ENCODE measurements at regions not wholly inside any gene's neighbourhood (a gene's known extent, or its start where the extent isn't known, plus 50 kb on each side); places are given as distances from the start of the nearest gene placed in this dataset.
"Not testable (repeated sequence)": the region's sequence is repeated elsewhere in the genome, so short reads cannot be mapped to it uniquely, and the experiment has no call there.

DNA sequence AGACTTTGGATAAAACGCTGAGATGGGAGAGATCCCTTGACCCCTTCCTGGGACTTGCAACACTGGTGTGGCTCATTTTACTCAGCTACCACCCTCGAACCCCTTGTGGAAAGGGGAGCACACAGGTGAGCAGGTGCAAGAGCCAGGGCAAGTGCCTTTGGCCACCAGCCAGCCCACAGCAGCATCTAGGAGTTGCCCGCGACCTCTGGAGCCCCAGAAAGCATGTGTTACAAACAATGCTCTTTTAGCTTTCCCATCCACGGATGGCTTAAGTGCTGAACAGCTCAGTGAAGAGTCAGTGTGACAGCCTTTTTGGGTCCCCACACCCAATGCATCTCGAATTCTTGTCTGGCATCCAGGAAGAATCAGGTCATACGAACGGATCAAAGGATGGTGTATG, 197.8 kb downstream of the MEMO1 start:
- no peak for DNase-seq

DNA sequence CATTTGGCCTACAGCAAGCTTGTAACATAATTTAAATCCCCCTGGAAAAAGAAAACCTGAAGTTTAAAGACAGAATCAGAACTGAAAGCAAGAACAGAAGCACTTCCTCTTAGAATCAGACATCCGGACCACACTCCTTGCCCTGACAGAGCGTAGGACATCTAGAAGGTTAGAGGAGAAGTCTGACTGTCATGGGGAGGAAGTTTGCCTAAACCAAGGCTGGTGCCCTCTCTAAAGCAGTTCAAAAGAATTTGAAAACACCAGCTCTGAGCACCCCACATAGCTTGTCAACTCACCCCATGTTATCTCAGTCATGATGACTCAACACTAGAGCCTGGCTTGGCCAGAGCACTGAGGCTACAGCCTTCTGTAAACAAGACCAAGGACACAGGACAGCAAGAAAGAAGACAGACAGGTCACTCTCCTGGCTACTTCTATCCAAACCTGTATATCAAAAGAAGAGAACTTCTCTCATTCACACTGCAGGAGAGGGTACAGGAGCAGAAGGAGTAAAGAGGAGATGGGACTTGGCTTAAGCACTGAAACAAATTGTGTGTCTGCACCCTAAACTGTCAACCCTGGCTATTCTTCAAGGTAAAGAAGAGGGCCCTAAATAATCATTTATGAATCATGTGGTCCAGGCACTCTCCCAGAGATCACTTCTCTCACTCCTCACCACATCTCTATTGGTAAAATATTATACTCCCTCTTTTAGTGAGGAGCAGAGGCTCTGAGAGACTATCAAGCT, 198.6 kb downstream of the MEMO1 start:
- no peak for DNase-seq

DNA sequence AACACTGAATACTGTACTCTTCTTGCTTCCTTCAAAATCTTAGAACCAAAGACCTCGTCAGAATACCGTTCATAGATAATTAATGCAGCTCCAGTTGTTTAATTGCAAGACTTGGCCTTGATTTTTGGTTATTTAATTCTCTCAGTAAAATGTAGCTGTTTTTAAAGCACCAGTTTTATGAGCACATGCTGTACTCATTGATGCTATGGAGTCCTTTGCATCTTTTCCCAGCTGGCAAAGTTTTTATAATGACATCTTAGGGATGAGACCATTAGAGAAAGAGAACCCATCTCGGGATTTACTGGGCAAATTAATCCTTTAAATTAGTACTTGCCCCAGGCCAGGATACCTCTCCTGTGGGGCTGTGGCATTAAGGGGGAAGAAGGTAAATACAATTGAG, 199.3 kb downstream of the MEMO1 start:
- no peak for DNase-seq

DNA sequence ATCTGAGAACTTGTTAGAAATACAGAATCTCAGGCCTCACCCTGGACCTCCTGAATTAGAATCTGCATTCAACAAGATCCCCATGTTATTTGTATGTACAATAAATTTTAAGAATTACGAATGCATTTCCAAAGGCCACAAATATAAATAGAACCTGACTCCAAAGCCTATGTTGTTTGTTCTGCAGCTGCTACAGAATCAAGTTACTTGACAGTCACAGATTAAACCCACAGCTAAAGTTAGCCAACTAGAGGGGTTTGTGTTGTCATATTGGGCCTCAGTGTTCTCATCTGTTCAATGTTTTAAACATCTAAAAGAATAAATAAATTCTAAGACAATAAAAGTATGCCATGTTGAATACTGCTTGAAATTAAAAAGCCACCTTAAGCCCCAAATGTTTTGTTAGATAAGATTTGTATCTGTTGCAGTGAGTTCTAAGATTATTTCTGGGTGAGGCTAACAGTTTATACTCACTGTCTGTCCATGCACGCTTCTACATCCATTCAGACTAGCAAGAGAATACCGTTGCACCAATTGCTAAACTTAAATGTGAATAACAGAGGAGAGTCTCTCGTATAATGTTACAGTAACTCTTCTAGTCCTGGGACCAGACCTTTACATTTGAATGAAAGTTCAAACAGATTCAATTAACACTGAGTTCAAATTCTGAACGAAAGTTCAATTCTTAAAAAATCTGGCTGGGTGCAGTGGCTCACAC, 200.4 kb downstream of the MEMO1 start:
- no peak for DNase-seq

DNA sequence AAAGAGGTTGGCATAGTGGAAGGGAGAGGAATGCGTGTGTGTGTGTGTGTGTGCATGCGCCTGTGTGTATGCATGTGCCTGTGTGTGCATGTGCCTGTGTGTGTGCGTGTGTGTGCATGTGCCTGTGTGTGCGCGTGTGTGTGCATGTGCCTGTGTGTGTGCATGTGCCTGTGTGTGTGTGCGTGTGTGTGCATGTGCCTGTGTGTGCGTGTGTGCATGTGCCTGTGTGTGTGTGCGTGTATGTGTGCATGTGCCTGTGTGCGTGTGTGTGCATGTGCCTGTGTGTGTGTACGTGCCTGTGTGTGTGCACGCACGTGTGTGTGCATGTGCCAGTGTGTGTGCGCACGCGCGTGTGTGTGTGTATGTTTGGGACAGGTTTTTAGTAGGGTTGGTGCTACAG, 205.1 kb downstream of the MEMO1 start:
- no peak for DNase-seq

DNA sequence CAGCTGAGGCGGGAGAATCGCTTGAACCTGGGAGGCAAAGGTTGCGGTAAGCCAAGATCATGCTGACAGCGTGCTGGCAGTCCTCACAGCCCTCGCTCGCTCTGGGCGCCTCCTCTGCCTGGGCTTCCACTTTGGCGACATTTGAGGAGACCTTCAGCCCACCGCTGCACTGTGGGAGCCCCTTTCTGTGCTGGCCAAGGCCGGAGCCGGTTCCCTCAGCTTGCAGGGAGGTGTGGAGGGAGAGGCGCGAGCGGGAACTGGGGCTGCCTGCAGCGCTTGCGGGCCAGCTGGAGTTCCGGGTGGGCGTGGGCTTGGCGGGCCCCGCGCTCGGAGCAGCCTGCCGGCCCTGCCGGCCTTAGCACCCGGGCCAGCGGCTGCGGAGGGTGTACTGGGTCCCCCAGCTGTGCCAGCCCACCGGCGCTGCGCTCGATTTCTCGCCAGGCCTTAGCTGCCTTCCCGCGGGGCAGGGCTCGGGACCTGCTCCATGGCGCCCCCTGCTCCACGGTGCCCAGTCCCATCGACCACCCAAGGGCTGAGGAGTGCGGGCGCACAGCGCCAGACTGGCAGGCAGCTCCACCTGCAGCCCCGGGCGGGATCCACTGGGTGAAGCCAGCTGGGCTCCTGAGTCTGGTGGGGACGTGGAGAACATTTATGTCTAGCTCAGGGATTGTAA, 207.2 kb downstream of the MEMO1 start:
- DNase-seq = not testable (repeated sequence)

DNA sequence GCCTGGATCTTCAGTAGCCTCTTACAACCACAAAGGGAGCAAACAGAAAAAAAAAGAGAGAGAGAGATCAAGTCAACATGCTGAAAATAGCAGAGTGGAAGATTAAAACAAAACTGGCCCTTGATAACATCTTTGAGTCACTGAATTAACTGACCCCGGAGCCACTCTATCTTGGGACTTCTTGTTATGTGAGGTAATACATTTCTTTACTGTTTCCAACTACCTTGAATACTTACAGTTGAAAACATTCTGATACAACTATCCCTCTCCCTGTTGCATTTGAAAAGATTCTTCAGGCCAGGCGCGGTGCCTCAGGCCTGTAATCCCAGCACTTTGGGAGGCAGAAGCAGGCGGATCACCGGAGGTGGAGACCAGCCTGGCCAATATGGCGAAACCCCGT, 208.1 kb downstream of the MEMO1 start:
- no peak for DNase-seq

DNA sequence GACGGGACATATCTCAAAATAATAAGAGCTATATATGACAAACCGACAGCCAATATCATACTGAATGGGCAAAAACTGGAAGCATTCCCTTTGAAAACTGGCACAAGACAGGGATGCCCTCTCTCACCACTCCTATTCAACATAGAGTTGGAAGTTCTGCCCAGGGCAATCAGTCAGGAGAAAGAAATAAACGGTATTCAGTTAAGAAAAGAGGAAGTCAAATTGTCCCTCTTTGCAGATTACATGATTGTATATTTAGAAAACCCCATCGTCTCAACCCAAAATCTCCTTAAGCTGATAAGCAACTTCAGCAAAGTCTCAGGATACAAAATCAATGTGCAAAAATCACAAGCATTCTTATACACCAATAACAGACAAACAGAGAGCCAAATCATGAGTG, 211.5 kb downstream of the MEMO1 start:
- DNase-seq = not testable (repeated sequence)

DNA sequence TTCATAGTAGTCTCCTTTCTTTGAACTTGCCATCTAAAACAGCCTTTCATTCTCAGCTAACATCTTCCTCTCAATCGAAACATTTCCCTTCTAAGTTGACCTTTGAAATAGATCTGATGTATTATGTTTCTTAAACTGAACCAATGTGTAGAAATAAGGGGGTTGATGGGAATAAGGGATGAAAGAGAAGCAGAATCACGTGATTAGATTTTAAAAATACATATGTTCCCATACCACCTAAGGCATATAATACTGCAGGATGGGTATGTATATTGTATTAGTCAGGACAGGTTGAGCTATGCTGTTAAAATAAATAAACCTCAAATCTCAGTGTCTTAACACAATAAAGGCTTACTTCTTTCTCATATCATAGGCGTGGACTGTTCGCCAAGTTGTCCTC, 207.5 kb upstream of the SRD5A2 start:
- DNase-seq = no peak

DNA sequence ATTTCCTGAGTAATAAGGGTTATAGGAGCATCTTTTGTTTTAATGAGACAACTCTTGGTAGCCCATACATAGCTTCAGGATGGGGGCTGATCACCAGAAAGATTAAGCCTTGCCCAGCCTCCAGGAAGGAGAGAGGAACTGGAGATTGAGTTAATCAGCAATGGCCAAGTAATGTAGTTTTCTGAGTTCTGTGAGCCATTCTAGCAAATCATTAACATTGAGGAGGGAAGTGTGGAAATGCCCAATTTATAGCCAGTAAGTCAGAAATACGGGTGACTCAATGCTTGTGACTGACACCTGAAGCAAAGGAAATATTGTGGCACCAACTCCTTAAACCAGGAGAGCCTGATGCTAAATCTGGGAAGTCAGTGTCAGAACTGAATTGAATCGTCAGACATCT, 205.1 kb upstream of the SRD5A2 start:
- no peak for DNase-seq

DNA sequence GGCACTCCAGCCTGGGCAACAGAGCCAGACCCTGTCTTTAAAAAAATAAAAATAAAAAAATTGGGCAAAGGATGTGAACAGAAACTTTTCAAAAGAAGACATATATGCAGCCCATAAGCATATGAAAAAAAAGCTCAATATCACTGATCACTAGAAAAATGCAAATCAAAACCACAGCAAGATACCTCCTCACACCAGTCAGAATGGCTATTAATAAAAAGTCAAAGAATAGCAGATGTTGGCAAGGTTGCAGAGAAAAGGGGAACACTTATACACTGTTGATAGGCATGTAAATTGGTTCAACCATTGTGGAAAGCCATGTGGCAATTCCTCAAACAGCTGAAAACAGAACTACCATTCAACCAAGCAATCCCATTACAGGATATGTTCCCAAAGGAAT, 204.1 kb upstream of the SRD5A2 start:
- no peak for DNase-seq

DNA sequence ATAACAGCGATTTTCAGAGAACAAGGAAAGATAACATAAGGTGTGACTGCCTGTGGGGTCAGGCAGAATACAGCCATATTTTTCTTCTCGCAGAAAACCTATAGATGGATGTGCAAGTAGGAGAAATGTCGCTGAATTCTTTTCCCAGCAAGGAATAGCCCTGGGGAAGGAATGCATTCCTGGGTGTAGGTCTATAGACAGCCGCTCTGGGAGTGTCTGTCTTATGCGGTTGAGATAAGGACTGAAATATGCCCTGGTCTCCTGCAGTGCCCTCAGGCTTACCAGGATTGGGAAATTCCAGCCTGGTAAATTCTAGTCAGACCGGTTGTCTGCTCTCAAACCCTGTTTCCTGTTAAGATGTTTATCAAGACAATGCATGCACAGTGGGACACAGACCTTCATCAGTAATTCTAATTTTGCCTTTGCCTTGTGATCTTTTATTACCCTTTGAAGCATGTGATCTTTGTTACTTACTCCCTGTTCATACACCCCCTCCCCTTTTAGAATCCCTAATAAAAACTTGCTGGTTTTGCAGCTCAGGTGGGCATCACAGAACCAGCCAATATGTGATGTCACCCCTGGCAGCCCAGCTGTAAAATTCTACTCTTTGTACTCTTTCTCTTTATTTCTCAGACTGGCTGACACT, 202.8 kb upstream of the SRD5A2 start:
- not testable (repeated sequence) for DNase-seq

DNA sequence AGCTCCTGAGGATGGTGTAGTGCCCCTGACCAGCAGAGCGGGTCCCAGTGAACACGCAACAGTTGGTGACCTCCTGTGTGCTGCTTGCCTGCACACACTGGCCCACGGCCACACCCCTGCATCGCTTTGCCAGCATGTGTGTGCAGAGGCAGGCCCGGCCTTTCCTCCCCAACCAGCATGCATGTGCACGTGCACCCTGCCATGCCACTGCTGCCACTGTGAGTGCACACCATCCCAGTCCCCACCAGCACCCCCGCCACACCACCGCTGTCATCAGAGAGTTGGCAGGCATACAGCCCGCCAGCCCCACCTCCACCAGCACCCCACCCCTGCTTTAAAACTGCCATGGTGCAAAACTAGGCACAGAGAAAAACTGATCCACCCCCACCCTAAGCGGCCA, 197.4 kb upstream of the SRD5A2 start:
- DNase-seq = no peak

DNA sequence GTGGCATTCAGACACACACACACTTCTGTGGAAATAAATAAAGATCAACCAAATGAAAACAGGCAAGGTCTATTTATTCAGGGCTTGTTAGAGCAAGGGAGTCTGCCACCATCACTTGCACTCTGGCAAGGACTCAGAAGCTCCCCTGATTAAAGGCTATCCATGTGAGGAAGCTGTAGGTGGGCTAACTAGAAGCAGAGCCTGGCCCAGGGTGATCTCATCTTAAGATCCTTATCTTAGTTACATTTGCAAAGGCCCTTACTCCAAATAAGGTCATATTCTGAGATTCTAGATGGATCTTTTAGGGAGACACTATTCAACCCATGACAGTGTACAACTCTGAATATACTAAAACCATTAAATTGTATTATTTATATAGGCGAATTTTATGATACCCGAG, 190.0 kb upstream of the SRD5A2 start:
- no peak for DNase-seq

DNA sequence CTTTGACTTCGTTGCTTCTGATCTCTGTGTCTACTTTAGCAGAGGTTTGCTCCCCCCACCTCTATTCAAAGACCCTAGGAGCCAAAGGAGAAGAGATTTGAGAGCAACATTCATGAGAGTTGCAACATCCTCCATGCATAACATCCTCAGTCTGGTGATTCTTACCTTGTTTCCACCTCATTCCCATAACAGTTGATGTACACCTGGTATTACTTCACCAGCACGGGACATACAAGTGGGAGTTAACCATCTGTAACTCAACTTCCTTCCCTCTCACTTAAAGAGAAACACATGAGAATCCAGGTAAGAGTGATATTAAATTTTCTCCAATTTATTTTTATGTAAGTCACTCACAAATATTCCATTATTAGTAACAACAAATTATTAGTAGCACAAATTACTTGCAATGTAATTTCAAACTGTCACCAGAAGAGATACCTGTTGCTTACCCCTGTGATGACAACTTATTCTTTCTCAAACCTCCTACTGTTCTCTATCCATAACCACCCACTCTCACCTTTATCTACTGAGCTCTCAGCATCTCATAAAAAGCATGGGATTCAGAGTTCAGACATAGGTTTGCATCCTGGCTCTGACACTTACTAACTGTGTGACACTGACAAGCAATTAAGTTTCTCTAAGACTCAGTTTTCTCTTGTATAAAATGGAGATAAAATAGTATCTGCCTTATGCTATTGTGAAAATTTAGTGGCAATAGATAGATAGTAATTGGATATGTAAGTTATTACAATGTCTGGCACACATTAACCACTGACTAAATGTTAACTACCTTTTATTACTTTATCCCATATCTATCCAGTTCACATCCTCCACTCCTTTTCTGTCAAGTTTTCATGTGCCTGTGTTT, 184.6 kb upstream of the SRD5A2 start:
- no peak for DNase-seq

DNA sequence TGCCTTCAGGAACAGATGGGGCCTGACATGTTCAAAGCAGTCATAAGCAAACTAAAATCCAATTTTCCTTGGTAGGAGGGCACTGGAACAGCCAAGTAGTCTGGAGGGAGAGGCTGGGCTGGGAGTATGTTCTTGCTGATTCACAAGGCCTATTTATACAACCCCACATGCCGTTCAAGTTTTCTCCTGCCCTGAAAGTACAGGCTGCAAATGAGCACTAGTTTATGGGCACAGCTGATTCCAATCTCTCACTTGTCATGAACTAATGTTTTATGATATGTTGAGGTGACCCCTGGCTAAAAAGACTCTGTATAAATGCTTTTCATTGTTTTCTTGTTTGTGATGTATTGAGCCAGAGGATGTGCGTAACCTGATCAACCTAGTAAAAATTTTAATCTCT, 183.4 kb upstream of the SRD5A2 start:
- no peak for DNase-seq

DNA sequence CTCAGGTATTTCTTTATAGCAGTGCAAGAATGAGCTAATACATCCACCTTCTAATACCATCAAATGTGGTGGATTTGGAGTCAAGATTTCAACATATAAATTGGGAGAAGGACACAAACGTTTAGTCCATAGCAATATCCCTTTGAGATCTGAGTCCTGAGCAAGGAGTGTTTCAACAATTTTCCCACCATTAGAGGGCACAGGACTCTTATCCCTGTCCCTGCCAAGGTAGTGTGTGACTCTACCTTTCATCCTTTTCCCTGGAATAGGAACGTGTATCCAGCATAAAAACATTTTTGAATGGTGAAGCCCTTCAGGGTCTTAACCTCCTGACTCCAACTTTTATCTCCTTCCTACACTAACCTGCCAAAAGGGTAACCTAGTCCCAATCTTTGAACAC, 181.3 kb upstream of the SRD5A2 start:
- no peak for DNase-seq

DNA sequence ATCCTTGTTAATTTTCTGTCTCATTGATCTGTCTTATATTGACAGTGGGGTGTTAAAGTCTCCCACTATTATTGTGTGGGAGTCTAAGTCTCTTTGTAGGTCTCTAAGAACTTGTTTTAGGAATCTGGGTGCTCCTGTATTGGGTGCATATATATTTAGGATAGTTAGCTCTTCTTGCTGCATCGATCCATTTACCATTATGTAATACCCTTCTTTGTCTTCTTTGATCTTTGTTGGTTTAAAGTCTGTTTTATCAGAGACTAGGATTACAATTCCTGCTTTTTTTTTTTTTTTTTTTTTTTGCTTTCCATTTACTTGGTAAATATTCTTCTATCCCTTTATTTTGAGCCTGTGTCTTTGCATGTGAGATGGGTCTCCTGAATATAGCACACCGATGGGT, 176.6 kb upstream of the SRD5A2 start:
- not testable (repeated sequence) for DNase-seq

DNA sequence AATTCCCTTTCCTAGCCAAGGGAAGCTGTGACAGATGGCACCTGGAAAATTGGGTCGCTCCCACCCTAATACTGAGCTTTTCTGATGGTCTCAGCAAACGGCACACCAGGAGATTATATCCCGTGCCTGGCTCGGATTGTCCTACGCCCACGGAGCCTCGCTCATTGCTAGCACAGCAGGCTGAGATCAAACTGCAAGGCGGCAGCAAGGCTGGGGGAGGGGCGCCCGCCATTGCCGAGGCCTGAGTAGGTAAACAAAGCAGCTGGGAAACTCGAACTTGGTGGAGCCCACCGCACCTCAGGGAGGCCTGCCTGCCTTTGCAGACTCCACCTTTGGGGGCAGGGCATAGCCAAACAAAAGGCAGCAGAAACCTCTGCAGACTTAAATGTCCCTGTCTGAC, 168.0 kb upstream of the SRD5A2 start:
- not testable (repeated sequence) for DNase-seq

DNA sequence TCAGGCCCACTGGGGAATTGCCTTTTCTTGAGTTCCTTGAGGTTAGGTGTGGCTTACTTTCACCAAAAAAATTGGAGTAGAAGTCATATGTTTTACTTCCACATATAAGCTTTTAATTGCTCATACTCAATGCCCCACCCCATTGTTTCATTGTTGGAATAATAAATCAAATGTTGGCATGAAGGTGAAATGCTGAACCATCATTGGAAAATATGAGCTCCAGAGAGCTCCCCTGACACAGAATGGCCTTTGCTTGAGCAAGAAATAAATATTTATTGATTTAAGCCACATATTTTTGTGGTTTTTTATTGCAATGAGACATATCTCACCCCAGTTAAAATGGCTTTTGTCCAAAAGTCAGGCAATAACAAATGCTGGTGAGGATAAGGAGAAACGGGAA, 167.3 kb upstream of the SRD5A2 start:
- no peak for DNase-seq

DNA sequence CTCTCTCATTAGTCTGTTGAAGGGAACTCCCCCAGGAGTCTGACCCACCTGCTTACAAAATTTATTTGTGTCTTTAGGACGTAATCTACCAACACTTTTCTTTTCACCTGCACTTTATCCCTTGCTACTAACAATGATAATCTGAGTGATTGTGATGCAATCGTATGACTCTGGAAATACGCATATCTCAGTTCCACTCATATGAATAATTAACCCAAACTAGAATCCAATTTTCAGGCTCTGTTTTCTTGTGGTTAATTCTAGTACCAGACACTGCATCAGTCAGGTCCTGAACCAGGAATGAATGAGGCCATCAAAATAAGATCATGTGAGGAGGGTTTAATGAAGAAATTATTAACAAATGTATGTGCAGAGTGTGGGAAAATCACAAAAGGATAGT, 158.4 kb upstream of the SRD5A2 start:
- DNase-seq = no peak

DNA sequence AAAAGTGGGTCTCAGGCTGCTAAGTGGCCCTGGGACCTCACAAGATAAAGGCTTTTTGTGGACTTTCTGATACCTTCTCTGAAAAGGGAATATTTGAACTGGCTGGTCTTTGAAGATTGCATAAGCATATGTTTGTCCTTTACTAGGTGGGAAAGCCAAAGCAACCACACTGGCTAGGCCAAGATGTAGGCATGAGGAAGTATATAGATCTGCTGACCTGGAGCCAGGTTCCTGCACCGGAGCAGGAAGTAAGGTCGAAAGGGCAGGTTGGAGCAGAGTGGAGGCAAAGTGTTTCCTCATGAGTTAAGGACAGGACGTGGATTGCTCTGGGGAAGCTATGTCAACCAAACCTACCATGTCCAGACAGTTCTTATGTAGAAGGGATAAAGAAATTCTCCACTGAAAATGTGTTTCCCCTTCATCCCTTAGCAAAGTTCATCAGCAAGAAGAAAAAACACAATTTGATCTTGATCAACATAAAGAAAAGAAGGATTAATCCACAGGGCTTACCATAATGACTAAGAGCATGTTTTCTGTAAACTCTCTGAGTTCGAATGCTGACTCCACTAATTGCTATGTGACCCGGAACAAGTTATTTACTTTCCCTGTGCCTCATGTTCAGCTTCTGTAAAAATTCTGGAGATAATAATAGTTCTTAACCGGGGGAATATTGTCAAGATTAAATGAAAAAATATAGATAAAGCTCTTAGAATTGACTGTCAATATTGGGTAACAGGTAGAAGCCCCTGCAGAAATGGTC, 156.1 kb upstream of the SRD5A2 start:
- no peak for DNase-seq

Measured in NCI-H446 treated with DMSO at 0.1 percent for 48 hours (cell line).